Activated T-helper 1 cell treated with anti-CD3 and anti-CD28 coated beads, Interleukin-12 subunit alpha, Interleukin-12 subunit beta, Interleukin-2, Interleukin-4 antibody, amounts not matched to agents 30 ng/mL and 10 ng/mL and 1 ng/mL, durations not matched to agents 14 hours and 24 hours and 36 hours (primary cell): ENCODE measurements at regions not wholly inside any gene's neighbourhood (a gene's known extent, or its start where the extent isn't known, plus 50 kb on each side); places are given as distances from the start of the nearest gene placed in this dataset.
"Not testable (repeated sequence)": the region's sequence is repeated elsewhere in the genome, so short reads cannot be mapped to it uniquely, and the experiment has no call there.

Experiments used
- DNase-seq: peaks from one replicate; pipeline ENCODE4 v3.0.0; 2021; ENCODE audit warnings: low spot score
- H3K27ac Mint-ChIP-seq: one replicate; pipeline ENCODE4 v1.8.0; 2021; ENCODE audit warnings: mild to moderate bottlenecking, mixed read lengths
- H3K27me3 Mint-ChIP-seq: one replicate; pipeline ENCODE4 v1.8.0; 2022; ENCODE audit warnings: mild to moderate bottlenecking, moderate library complexity, mixed read lengths; ENCODE audit not compliant: insufficient read depth
- H3K36me3 Mint-ChIP-seq: one replicate; pipeline ENCODE4 v1.8.0; 2021; ENCODE audit warnings: low read depth, mixed read lengths
- H3K4me1 Mint-ChIP-seq: one replicate; pipeline ENCODE4 v1.8.0; 2021; ENCODE audit warnings: low read depth, mixed read lengths
- H3K4me3 Mint-ChIP-seq: one replicate; pipeline ENCODE4 v1.8.0; 2021; ENCODE audit warnings: mild to moderate bottlenecking, moderate library complexity, mixed read lengths
- H3K9me3 Mint-ChIP-seq: one replicate; pipeline ENCODE4 v1.8.0; 2021; ENCODE audit warnings: mixed read lengths
- intact Hi-C: fragments of 100-400 bp; cut with micrococcal nuclease; formaldehyde crosslinking; loops from one replicate; pipeline ENCODE4 v1.15.1; 2024

DNA sequence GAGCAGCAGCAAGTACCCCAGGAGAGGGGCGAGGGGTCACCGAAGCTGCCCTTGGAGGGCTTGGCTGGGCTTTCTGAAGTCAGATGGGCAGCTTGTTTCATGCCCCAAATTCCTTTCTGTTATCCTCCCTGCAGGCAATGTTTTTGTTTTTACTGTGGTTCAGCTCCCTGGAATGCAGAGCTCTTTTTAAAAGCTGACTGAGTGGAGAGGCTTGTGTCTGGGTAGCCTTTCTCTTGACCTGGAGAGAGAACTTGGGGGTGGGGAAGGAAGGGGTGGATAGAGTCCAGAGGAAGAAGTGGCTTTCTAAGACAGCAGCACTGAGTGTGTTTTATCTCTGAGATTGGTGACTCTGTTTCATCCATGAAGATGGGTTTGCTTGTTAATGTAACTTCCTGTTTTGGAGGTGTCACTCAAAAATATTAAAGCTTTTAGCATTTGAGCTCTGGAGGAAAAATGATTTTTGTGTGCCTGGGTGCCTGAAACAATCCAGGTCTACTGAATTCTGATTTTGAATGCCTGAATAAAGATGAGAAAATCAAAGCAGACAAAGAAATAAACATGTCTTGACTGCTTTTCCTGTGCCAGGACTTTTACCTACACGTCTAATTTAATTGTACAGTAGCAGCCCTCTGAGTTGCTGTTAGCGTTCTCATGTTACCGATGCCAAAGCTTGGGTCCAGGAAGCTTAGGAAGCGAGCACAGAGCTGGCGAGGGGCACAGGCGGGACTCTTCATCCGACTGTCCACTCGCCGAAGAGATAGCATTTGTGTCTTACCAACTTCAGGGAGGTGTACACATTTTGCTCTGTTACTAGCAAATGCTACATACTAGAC, 78.2 kb upstream of the EEF1E1 start:
- no peaks in the 10 kb centered on the region for H3K36me3 Mint-ChIP-seq
- H3K9me3 Mint-ChIP-seq: no peaks in the 10 kb centered on the region
- H3K27ac Mint-ChIP-seq: no peak overlapping the region
- intact Hi-C loops: no loop called here
- H3K4me3 Mint-ChIP-seq: no peak overlapping the region
- no peaks in the 10 kb centered on the region for H3K4me1 Mint-ChIP-seq
- H3K27me3 Mint-ChIP-seq: no peaks in the 10 kb centered on the region
- no peak for DNase-seq

DNA sequence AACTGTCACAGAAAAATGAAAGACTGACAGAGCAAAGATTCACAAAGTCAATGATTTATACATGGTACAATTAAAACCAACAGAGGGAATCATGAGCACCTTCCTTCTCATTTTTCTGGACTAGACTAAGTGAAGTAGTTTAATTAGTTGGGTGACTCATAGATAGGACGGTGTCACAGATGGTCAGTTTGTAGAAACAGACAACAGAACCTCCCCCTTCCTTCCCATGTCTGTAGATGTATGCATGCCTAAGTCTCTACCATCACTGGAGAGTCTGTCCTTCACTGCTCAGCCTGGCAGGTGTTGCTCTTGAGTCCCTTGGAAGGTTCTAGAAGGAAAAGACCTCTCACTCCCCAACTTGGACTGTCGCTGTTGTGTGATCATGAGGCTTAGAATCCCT, 75.4 kb upstream of the EEF1E1 start:
- no peak for DNase-seq
- intact Hi-C loops: no loop called here
- H3K36me3 Mint-ChIP-seq: no peaks in the 10 kb centered on the region
- H3K4me3 Mint-ChIP-seq: no peak overlapping the region
- no peak overlapping the region for H3K27ac Mint-ChIP-seq
- H3K4me1 Mint-ChIP-seq: no peaks in the 10 kb centered on the region
- no peaks in the 10 kb centered on the region for H3K27me3 Mint-ChIP-seq
- no peaks in the 10 kb centered on the region for H3K9me3 Mint-ChIP-seq

DNA sequence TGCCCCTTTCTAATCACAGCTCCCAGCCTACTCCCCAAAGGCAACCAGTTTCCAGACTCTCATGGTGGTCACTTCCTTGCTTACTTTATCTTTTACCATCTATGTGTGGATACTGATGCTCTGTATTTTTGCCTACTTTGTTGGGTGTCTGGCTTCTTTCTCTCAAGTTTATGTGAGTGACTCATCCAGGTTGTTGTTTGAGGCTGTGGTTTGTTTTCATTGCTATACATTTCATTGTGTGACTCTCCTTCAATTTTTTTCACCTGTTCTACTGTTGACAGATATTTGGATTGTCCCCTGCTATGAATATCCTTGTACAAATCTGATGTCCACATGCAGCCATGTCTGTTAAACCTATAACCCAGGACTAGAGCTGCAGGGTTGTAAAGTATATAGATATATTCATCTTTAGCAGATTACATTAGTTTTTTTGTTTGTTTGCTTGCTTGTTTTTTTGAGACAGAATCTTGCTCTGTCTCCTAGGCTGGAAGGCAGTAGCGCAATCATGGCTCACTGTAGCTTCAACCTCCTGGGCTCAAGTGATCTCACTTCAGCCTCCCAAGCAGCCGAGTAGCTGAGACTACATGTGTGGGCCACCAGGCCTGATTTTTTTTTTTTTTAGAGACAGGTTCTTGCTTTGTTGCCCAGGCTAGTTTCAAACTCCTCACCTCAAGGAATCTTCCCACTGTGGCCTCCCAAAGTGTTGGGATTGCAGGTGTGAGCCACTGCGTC, 72.9 kb upstream of the EEF1E1 start:
- H3K9me3 Mint-ChIP-seq: no peaks in the 10 kb centered on the region
- no peak for DNase-seq
- H3K4me1 Mint-ChIP-seq: no peaks in the 10 kb centered on the region
- no peak overlapping the region for H3K4me3 Mint-ChIP-seq
- peaks cover 2% of the 10 kb centered on the region for H3K27me3 Mint-ChIP-seq
- H3K36me3 Mint-ChIP-seq: no peaks in the 10 kb centered on the region
- H3K27ac Mint-ChIP-seq: no peak overlapping the region
- intact Hi-C loops: no loop called here

DNA sequence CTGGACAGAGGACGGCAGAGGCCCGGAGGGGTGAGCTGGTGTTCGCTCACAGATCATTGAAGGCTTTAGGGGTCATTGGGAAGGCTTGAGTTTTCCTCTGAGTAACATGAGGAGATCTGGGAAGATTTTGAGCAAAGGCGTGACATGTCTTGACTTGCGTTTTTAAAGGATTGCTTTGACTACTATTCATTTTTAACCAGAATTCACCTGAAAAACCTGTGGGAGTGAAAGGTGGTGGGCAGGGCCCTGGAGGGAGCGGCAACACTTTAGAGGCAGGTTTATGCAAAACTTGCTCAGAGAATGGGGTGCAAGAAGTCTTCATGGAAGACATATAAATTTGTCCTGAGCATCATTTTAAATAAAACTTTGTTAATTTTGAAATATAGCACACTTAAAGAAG, 72.2 kb upstream of the EEF1E1 start:
- H3K4me3 Mint-ChIP-seq: no peak overlapping the region
- H3K27me3 Mint-ChIP-seq: peaks cover 2% of the 10 kb centered on the region
- no peaks in the 10 kb centered on the region for H3K9me3 Mint-ChIP-seq
- no peak for DNase-seq
- no peaks in the 10 kb centered on the region for H3K4me1 Mint-ChIP-seq
- H3K27ac Mint-ChIP-seq: no peak overlapping the region
- H3K36me3 Mint-ChIP-seq: no peaks in the 10 kb centered on the region
- intact Hi-C loops: no loop called here

GRCh38 chr6:8172530-8172929, 70.2 kb upstream of the EEF1E1 start:
- no peaks in the 10 kb centered on the region for H3K4me1 Mint-ChIP-seq
- H3K4me3 Mint-ChIP-seq: no peak overlapping the region
- peaks cover 4% of the 10 kb centered on the region for H3K27me3 Mint-ChIP-seq
- no peak overlapping the region for H3K27ac Mint-ChIP-seq
- intact Hi-C loops: no loop called here
- no peaks in the 10 kb centered on the region for H3K36me3 Mint-ChIP-seq
- no peak for DNase-seq
- H3K9me3 Mint-ChIP-seq: no peaks in the 10 kb centered on the region

DNA sequence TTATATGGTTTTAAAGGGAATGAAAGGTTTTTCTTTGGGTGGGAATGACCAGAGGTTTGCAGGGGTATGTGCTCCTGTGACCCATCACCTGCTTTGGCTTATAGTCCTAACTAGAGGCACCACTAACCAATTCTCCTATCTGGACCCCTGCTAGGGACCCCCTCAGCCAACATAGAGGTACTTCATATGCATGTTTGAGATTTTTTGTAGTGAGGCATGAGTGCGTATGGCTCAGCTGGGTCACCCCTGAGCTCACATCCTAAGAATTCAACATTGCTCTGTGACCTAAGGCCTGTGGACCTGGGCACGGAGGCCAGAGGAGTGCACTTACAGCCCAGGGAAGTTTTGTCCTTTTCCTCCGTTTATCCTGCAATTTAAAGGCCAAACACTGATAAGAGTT, 68.4 kb upstream of the EEF1E1 start:
- Mint-ChIP-seq H3K9me3 (no peaks in the 10 kb centered on the region), H3K27ac (no peak overlapping the region)

GRCh38 chr6:8170245-8170644, 67.9 kb upstream of the EEF1E1 start:
- Mint-ChIP-seq H3K27ac (no peak overlapping the region), H3K4me1 (no peaks in the 10 kb centered on the region), H3K36me3 (no peaks in the 10 kb centered on the region), H3K9me3 (no peaks in the 10 kb centered on the region), H3K4me3 (no peak overlapping the region), H3K27me3 (peaks cover 4% of the 10 kb centered on the region)
- no peak for DNase-seq
- intact Hi-C loops: no loop called here

More for the DNA sequence above, 68.4 kb upstream of the EEF1E1 start:
- intact Hi-C loops: no loop called here
- peaks cover 4% of the 10 kb centered on the region for H3K27me3 Mint-ChIP-seq
- DNase-seq: no peak
- H3K36me3 Mint-ChIP-seq: no peaks in the 10 kb centered on the region
- H3K4me1 Mint-ChIP-seq: no peaks in the 10 kb centered on the region
- H3K4me3 Mint-ChIP-seq: no peak overlapping the region

- H3K4me1 Mint-ChIP-seq: no peaks in the 10 kb centered on the region
Observed at GRCh38 chr6:8166156-8166555, 63.8 kb upstream of the EEF1E1 start.

DNA sequence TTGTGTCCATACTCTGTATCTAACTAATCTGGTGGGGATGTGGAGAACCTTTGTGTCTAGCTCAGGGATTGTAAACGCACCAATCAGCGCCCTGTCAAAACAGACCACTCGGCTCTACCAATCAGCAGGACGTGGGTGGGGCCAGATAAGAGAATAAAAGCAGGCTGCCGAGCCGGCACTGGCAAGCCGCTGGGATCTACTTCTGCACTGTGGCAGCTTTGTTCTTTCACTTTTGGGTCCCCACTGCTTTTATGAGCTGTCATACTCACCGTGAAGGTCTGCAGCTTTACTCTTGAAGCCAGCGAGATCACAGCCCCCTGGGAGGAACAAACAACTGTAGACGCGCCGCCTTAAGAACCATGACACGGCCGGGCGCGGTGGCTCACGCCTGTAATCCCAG, 62.7 kb upstream of the EEF1E1 start:
- H3K36me3 Mint-ChIP-seq, DNase-seq, H3K27ac Mint-ChIP-seq, H3K27me3 Mint-ChIP-seq, H3K4me3 Mint-ChIP-seq, intact Hi-C loops, H3K4me1 Mint-ChIP-seq, H3K9me3 Mint-ChIP-seq: not testable (repeated sequence)

More at GRCh38 chr6:8166156-8166555, 63.8 kb upstream of the EEF1E1 start:
- no peak for DNase-seq
- intact Hi-C loops: no loop called here
- no peaks in the 10 kb centered on the region for H3K36me3 Mint-ChIP-seq
- H3K9me3 Mint-ChIP-seq: no peaks in the 10 kb centered on the region
- H3K27ac Mint-ChIP-seq: no peak overlapping the region
- H3K4me3 Mint-ChIP-seq: no peak overlapping the region
- peaks cover 2% of the 10 kb centered on the region for H3K27me3 Mint-ChIP-seq

GRCh38 chr6:8164281-8164680, 61.9 kb upstream of the EEF1E1 start:
- H3K27me3 Mint-ChIP-seq, H3K36me3 Mint-ChIP-seq, H3K27ac Mint-ChIP-seq, H3K4me3 Mint-ChIP-seq, H3K4me1 Mint-ChIP-seq, H3K9me3 Mint-ChIP-seq, DNase-seq, intact Hi-C loops: not testable (repeated sequence)

DNA sequence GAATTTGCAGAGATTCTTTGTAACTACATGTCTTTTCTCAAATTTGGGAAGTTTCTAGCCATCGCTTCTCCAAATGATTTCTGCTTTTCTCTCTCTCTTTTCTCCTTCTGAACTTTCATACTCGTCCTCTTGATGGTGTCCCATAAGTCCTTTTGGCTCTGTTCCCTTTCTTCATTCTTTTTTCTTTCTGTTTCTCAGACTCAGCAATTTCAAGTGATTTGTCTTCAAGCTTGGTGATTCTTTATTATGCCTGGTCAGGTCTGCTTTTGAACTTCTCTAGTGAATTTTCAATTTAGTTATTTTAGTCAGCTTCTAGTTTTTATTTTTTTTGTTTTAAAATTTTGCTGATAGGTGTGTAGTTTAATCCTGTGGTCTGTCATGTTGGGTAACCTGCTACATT, 57.6 kb upstream of the EEF1E1 start:
- H3K4me1 Mint-ChIP-seq: no peaks in the 10 kb centered on the region

GRCh38 chr6:8157839-8158238, 55.5 kb upstream of the EEF1E1 start:
- H3K36me3 Mint-ChIP-seq: no peaks in the 10 kb centered on the region
- intact Hi-C loops: no loop called here

More for the DNA sequence above, 57.6 kb upstream of the EEF1E1 start:
- no peaks in the 10 kb centered on the region for H3K36me3 Mint-ChIP-seq
- DNase-seq: no peak
- intact Hi-C loops: no loop called here
- no peaks in the 10 kb centered on the region for H3K9me3 Mint-ChIP-seq
- no peak overlapping the region for H3K27ac Mint-ChIP-seq
- H3K4me3 Mint-ChIP-seq: no peak overlapping the region
- H3K27me3 Mint-ChIP-seq: no peaks in the 10 kb centered on the region

DNA sequence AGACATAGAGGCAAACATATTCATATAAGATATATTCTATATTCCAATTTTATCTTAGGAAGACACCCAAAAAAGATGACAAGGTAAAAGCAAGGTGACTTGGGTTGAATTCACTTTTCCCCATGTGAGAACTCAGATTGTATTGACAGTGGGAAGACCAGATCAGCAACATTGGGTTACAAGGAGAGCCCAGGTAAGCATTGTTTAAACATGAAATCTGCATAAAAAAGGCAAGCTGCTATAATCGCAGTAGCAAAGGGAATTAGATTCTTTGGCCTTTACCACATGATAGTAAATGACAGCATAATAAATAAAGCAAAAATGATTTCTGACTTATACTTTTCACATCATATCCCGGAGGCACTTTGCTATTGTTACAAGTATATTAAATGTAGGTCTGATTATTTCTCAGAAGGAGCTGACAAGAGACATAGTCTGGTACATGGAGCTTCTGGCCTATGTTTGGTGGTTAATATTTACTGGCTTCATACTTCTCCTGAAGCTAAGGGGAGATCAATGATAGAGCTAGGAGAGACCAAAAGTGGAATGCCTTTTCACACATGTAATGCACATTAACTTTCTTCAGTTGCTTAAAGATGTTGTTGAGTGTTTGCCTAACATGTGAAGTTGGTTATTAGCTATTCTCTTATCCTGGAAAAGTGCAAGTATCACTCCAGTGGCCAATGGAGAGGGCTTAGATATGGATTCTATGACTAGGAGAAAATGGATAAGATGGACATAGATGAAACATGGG, 53.1 kb upstream of the EEF1E1 start:
- Mint-ChIP-seq H3K9me3 (no peaks in the 10 kb centered on the region), H3K36me3 (no peaks in the 10 kb centered on the region), H3K27me3 (peaks cover 2% of the 10 kb centered on the region), H3K4me1 (no peaks in the 10 kb centered on the region), H3K27ac (no peak overlapping the region), H3K4me3 (no peak overlapping the region)
- no peak for DNase-seq
- intact Hi-C loops: no loop called here

More at GRCh38 chr6:8157839-8158238, 55.5 kb upstream of the EEF1E1 start:
- DNase-seq: no peak
- peaks cover 2% of the 10 kb centered on the region for H3K27me3 Mint-ChIP-seq
- H3K4me1 Mint-ChIP-seq: no peaks in the 10 kb centered on the region
- H3K27ac Mint-ChIP-seq: no peak overlapping the region
- H3K4me3 Mint-ChIP-seq: no peak overlapping the region
- no peaks in the 10 kb centered on the region for H3K9me3 Mint-ChIP-seq
